HG03432 (cell line): ENCODE measurements at regions not wholly inside any gene's neighbourhood (a gene's known extent, or its start where the extent isn't known, plus 50 kb on each side); places are given as distances from the start of the nearest gene placed in this dataset.
"Not testable (repeated sequence)": the region's sequence is repeated elsewhere in the genome, so short reads cannot be mapped to it uniquely, and the experiment has no call there.

Source experiments
- ATAC-seq: cut with Tn5 transposase; IDR thresholded peaks from one replicate; pipeline ENCODE4 v1.9.1; 2021; ENCODE audit warnings: mild to moderate bottlenecking, moderate library complexity; ENCODE audit not compliant: unreplicated experiment

DNA sequence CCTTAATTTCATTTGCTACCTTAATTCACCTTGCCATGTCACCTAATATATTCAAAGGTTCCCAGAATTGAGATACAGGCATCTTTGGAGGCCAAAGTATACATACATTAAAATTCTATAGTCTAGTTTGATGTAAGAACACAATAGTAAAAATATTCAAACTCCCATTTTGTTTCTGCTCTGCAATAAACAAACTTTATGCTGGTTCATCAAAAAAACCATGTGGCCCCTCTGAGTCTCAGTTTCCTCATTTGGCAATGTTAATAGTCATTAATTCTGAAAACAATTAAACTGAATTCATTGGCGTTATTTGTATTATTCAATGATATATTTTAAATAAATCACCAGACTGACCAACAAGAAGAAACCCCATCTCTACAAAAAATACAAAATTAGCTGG, 639.4 kb upstream of the INTU start:
- ATAC-seq = no peak

DNA sequence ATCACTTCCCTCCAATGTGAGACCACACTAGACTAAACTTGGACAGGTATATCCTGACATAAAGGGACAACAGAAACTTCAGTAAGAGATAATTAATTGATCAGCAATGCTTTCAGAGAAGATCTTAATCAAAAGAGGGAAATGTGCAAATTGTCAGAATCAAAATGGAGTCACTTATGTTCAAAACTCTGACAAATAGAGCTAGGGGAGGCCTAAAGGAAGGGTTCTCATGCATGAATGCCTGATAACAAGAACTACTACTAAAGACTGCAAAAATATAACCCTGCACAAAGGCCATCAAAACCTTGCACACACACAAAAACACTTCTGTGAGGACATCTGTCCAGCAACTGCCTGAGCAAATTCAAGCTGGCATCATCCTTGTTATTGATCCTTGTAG, 637.5 kb upstream of the INTU start:
- ATAC-seq = no peak

DNA sequence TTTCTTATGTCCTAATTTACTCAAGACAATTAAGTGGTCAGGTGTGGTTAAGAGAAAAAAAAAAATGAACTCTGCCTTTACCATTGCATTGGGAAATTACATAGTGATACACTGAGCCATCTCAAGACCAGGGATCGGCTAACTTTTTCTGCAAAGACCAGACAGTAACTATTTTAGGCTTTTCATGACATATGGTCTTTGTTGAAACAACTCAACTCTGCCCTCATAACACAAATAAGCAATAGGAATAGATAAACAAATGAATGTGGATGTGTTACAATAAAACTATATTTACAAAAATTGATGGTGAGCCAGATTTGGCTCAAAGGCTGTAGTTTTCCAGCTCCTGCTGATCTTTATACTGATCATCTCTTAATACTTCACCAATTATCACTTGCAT, 632.6 kb upstream of the INTU start:
- no peak for ATAC-seq

DNA sequence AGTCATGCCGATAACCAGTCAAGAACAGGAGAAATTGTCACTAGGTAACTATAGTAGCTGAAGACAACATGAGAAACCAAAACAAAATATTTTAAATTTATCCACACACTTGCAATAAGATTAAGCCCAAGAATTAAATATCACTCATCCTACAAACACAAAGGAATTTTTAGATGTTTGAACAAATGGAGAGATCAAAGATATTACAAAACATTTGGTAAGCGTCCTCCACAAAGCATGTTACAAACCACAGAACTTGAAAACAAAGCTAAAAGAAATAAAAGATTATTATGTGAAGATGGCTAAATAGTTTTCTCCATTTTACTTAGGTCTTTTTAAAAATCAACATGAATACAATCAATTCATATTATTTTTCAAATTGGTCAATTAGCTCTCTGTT, 631.9 kb upstream of the INTU start:
- no peak for ATAC-seq

DNA sequence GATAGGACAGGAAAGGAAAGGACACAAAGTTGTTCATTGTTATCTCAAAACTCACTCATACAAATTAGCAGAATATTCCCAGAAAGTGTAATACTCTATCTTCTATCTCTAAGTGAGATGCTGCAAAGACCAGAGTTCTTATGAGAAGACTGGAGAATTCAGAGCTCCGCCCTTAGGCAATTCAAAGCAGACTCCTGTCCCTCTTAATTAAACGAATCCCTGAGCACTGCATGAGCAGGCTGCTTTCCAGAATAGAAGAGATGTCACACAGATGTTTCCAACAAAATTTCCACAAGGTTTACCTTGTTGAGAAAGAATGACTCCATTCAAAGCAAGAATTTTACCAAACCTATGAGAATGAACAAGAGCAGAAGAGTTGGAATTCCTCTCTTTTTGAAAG, 630.8 kb upstream of the INTU start:
- no peak for ATAC-seq

DNA sequence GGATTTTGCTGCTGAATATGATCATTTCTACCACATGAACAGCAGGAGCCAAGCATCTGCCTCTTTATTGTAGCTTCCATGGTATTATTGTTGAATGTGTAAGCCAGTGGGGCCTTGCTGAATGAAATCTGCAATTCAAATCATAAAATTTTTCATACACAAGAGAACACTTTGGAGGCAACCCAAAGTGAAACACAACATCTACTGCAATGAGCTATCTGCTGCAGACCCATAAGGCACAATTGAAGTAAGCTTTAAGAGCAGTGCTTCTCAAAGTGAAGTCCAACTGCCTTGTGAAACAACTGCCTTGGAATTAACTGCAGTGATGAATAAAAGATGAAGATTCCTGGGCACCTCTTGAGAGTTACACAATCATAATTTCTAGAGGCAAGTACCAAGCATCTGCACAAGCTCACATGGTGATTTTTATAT, 626.3 kb upstream of the INTU start:
- no peak for ATAC-seq

DNA sequence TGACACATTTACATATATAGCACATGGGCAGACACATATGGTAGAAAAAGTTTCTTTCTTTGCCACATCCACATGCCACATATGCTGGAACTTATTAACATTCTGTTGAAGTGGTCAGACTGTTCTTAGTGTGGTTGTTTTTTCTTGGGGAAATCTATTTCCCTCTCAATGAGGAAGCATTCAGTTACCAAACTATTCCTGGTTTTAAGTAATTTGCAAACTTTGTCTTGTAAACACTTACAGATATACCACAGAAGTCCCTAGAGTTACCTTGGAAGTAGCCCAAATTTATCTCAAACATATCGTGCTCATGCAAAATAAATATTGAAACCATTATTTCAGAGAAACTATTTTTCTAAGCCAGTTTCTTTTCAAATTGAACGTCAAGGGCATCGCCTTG, 625.5 kb upstream of the INTU start:
- no peak for ATAC-seq

DNA sequence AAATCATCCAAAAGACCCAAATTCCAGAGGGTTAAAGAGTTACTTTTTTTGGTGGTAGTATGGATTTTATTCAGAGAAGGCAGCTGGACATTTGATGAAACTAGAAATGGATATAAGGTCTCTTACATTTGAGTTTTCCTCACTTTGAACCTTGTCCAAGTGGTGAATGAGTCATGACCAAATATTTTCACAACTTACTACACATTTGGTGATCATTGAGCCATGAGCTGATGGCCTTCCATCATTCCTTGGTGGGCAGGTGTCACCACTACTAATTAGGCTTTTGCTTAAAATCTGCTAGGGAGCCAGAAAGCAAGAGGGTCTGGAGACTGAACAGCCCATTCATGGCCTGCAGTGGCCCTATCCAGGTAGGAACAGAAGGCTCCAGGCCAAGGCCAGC, 620.2 kb upstream of the INTU start:
- ATAC-seq = no peak

DNA sequence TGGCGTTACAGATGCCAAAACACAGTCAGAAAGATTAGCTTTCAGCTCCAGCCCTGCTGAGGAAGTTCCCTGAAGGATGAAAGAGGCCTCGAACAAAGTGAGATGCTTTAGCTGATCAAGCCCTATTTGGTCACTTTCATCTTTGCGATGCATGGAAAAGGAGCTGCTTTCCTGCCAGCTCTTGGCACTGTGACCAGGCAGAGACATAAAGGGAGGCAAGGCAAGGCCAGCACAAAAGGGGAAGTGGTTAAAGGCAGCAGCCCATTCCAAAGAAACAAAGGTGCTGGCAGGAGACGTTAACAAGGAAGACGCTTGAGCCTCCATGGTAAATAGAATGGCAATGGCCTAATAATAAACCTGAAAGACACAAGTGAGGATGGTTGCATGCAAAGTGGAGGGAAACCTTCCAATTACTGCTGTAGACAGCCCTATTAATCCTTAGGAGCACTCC, 617.1 kb upstream of the INTU start:
- no peak for ATAC-seq

DNA sequence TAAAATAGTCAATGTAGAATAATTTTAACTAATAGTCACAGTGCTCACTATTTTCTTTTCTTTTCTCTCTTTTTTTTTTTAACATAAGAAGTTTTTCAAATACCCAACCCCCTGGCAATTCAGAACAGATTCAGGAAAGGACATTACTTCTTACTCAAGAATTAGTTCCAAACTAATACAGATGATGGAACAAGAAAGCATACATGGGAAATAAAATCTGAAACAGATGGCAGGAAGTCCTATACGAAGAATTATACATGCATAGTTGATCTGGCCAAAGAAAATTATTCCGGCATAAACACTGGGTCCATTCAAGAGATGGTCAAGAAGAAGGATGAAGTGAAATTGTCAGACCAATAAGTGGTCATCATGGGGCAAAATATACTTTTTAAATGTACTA, 614.4 kb upstream of the INTU start:
- ATAC-seq = no peak

DNA sequence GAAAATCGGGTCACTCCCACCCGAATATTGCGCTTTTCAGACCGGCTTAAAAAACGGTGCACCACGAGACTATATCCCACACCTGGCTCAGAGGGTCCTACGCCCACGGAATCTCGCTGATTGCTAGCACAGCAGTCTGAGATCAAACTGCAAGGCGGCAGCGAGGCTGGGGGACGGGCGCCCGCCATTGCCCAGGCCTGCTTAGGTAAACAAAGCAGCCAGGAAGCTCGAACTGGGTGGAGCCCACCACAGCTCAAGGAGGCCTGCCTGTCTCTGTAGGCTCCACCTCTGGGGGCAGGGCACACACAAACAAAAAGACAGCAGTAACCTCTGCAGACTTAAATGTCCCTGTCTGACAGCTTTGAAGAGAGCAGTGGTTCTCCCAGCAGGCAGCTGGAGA, 611.9 kb upstream of the INTU start:
- not testable (repeated sequence) for ATAC-seq

DNA sequence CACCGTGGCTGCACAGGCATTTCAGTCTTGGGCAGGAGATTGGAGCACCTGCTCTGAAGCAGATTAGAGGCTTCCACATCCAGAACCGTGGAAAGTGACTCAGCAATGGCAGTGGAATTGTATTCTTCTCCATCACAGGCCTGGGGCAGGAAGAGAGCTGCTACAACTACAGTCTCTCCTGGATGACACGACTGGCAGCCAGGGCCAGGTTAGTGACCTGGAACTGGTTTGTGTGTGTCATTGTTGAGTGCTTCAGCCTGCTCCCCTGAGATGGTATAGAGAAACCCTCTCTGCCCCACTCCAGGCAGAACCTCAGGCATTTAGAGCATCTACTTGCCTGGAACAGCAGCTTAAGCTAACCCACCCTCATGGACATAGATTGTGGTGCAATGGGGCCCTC, 596.5 kb upstream of the INTU start:
- ATAC-seq = no peak

DNA sequence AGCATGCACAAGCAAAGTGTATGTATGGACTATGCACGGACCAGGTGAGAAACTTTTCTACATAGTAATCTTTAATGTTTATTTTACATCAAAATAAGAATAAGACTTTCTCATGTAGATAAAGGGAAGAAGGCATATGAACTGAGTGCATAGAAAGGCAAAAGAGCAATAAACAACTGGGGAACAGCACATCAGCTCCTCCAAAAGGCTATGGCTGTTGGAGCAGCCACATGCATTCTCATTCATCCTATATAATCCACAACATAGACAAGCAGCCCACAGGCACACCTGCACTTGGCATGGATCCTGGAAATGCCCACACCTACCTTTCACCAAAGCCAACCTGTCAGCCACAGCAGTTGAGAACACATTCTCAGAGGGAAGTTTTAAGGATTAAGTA, 586.9 kb upstream of the INTU start:
- no peak for ATAC-seq

DNA sequence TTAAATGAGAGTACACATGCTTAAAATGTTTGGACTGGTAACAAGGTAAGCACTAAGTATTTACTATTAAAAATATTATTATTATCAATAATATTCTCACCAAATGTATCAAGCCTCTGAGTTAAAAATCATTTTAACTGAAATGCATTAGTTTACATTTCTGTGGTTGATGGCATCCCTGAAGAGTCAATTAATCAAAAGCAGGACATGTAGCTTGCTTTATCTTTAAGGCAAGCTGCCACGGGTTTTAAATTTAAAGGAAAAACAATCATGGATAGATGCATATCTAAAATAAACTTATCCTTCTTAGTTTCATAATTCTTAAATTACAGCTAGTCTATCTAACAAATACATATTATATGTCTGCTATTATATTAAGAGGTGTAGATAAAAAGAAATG, 584.8 kb upstream of the INTU start:
- ATAC-seq = no peak

DNA sequence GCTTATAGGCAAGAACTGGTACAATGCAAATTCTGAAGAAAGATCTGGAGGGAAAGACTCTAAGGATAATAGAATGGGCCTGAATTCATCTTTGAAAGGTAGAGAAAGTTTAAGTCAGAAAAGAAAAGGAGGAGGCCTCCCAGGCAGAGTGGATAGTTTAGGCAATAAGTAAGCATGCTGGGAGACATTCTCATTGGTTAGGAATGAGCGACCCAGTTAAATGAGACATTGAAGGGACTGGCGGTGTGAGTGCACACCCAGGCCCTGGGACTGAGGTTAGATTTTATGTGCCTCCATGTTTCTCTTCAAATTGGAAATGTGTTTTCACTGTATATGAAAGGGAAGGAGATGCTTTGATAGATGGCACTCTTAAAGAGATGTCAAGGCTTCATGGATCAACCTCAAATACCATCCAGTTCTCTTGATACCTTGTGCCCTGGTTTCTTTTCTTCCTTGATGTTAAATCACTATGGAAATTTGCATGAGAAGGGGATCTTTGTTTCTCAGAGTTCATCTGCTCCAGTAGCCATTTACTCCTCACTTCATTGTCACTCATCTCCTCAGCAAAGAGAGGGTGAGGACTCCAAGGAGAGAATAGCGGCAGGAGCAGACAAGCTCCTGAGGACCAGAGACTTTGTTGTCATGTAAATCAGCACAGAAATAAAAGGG, 584.2 kb upstream of the INTU start:
- ATAC-seq = no peak

DNA sequence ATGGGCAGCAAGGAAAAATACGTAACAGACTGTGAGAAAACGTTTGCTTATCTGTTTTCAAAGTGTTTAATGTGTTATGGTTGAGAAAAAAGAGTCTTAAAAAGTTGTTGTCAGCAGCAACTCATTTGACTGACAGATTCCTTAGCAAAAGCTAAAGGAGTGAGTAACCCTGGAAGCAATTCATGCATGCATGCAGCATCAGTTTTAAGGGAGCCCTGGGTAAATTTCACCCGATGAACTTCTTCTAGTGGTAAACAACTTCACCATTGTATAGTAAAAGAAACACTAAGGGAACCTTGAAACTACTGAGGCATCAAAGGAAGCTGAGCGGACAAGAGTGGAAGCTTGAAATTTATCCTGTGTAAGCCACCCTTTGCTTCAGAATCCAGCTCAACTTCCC, 583.2 kb upstream of the INTU start:
- no peak for ATAC-seq

DNA sequence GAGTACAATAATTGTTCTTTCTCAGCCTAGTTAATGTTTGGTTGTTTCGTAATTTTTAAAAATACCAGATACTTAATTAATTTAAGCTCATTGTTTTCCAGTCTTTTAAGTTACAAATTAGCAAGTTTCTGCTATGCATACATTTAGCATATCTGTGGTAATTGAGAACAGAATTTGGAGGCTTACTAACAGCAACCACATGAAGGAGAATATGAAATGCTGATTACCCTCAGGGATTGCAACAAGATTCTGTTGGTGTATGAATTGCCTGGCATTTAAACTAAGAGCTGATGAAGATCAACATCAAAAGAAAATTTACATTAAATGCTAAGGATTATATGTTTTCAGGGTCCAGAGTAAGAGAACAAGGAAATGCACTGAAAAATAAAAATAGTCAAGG, 580.0 kb upstream of the INTU start:
- ATAC-seq = no peak

DNA sequence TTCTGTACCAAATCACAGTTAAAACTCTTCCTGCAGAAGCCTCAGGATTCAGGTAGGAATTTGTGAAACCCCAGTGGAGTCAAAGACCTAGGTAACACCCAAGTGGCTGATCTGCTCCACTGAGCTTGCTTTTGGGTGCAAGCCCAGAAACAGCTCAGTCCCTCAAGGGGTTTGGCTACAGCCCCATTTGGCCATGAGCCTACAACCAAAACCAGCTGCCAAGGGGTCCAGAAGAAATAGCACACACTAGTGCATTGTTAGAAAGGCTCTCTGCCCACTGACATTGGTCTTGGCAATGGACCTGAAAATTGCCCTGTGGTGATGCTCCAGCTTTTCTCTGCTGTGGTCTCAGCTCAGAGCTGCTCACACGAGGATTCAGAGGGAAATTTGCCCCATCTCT, 577.4 kb upstream of the INTU start:
- ATAC-seq = no peak

DNA sequence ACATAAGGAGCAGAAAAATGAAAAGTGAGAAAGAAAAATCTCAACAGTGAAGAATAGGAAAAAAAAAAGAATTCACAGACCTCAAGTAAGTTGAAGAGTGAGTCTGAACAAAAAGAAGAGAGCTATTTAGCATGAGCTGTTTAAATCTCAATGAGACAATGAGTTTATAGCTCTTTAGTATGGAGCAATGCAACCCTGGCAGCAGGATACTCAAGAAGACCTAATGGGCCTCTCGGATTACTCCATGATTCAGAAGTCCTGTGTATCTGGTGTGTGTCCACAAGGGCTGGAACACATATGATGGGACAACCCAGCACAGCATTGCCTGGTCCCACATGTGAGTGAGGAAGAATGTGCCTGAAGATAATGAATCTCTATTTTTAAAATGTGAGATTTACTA, 563.1 kb upstream of the INTU start:
- no peak for ATAC-seq

DNA sequence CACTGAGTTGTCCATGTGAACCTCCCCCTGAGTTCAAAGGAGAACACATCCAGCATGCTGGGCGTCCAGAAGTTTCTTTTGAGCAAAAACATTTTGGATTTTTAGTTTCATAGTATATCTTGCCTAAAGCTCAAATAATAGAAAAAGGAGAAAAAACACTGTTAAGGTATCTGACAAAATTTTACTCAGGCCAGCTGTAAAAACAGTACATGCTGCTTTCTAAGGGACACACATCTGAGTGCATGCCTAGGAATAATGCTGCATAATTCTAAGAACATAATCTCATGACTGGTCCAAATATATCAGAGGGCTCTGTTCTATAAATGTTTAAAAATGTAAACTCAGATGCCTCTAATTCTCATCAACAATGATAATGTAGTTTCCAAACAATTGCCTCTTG, 561.3 kb upstream of the INTU start:
- no peak for ATAC-seq

DNA sequence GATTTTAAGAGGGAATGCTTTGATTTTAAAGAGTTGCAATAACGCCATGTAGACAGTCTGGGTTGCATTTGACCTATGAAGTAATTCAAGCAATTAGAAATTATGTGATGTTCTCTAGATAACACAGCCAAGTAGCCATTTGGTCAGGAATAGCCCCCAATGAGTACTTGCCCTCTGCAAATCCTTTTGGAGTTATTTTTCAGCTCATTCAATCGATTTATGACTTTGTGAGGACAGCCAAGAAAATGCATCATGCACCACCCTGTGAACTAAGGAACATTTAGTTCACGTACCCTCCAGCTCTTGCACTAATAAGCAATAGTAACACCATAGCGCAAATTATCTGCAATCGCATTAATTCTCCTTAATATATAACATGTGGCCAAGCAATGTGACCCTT, 552.6 kb upstream of the INTU start:
- no peak for ATAC-seq

DNA sequence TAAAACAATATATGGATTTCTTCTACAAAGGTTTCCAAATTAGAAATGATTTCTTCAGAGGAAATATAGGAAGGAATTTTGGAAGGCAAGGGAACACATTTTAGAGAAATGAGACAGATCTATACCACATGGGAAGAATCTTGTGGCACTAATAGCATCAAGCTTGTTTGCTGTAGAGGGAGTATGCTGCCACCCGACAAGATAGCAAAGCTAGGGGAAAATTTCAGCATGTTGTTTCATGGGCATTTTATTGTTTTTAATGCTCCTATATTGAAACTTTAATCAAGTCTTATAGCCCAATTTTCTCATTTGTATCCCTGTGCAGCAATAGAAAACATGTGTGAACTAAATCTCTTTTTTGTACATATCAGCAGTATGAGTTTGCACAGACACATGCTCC, 551.7 kb upstream of the INTU start:
- no peak for ATAC-seq

DNA sequence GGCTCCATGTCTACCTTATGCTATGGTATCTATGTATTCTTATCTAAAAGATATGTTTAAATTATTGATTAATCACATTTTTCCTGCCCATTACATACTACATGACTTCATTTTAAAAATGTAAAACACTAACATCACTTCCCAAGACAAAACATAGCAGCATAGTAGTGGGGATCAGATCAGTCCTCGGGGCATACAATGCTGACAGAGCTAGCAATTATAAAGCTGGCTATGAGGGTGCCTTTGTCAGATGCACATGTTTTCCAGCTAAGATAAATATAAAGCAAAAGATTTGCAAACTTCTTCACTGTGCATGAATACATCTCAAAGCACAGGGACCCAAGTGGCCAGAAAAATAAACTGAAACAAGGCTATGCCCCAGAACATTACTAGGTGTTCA, 549.8 kb upstream of the INTU start:
- ATAC-seq = no peak

DNA sequence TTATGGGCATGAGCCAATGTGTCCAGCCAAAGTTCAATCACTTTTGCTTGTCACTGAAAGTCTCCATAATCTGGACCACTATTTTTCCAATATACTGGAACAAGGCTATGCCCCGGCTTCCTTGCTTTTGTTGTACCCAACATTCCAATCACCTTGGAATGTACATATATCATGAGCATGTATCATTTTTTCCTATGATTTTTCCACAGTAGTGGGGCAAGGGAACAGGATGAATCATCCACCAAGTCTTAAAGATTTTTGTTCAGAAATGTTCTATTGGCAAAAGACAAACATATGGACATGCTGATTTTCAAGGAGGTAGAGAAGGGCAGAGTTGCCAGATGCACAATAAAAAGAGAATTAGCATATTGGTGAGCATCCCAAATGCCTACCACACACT, 548.1 kb upstream of the INTU start:
- ATAC-seq = no peak
